Islet precursor cell (in vitro differentiated cells): ENCODE measurements at regions not wholly inside any gene's neighbourhood (a gene's known extent, or its start where the extent isn't known, plus 50 kb on each side); places are given as distances from the start of the nearest gene placed in this dataset.
"Not testable (repeated sequence)": the region's sequence is repeated elsewhere in the genome, so short reads cannot be mapped to it uniquely, and the experiment has no call there.

ENCODE experiments used
- DNase-seq: peaks from one replicate; pipeline ENCODE4 v3.0.0-alpha.2; 2018

DNA sequence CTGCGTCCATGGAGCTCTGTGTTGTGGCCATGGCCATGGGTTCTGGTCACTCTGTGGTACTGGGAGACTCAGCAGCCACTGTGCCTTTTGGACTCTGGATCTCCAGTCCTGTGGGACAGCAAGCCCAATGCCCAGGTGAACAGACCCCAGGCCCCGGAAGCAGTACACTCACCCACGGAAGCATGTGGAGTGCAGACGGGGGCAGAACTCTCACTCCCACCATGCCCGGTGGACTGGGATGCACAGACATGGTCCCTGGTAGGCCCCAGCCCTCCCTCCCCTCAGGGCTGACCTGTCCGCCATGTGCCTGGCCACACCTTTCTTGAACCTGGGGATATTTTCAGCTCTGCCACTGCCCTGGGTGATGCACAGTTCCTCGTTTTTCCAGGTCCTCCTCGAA is 163.3 kb downstream of the URI1 start:
- no peak for DNase-seq

DNA sequence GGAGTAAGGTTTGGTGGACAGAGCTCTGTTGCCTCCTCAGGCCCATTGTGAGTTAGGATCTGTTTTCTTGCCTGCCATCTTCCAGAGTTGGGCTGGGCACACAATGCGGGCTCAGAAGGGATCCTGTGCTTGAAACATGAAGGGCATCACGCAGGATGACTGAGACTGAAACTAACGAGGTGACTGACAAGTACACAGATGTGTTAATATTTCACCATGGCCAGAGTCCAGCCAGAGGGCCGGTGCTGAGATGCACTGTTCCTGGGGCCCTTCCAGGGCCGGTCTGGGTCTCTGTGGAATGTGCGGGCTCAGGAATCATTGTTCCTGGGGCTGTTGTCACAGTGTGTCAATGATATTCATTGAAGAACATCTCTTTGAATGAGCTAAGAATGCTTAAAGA is 163.7 kb downstream of the URI1 start:
- no peak for DNase-seq

DNA sequence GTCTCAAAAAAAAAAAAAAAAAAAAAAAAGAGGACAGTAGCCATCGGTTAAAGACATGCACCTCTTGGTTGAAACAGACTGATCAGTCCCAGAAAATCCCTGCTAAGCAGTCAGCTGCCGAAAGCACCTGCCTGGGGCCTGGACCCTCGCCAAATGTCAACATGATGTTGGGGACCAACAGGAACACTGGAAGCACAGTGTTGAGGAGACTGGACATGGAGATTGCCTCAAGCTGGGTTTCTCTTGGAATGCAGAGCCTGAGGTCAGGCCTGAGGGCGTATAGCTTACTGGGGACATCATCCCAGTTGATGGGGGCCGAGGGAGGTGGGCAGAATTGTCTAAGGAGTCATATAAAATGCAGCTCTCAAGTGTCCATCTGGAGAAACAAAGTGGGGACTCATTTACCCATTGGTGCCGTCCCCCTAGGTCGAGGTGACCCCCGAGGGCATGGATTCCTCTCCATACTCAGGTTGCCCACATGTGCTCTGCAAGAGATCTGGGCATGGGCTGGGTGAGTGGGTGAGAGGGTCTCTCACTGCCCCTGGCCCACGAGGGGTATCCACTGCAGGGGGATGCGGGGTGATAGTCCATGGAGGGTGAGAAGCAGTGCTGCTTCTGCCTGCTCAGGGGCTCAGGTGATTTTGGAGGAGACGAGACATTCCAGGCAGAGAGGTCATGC is 164.5 kb downstream of the URI1 start:
- no peak for DNase-seq

DNA sequence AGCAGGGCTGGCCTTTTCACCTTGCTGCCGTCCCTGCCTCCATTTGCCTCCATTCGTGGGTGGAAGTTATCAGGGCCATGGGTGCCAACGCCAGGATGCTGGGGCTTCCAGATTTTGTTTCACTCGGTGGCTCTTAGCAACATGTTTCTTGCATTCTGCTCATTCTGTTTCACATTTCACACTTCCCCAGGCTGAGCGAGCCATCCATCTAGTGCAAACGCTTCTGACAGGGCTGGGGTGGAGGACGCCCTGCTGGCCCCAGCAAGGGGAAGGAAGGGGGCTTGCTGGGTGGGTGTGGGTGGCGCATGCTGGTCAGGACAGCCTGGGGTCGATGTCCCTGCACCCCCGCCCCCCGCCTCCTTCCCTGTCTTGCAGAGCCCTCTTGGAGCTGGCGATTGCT is 165.2 kb downstream of the URI1 start:
- DNase-seq, result no peak

DNA sequence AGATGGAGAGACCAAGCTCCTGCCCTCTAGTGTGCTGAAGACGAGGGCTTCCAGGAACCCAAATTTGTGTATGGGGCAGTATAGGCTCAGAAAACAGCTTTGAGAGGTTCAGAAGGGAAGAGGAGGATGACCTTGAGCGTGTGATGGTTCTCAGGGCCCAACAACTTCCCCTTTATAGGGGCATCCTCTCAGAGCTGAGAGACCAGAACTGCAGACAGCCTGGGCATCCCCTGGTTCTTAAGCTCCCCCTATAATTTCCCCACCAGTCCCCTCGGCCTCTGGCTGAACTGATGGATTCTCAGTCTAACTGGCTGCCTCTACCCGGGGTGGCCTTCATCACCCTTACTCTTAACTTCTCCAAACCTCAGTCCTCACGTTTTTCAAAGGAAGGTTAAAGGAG is 167.5 kb downstream of the URI1 start:
- DNase-seq, result no peak

DNA sequence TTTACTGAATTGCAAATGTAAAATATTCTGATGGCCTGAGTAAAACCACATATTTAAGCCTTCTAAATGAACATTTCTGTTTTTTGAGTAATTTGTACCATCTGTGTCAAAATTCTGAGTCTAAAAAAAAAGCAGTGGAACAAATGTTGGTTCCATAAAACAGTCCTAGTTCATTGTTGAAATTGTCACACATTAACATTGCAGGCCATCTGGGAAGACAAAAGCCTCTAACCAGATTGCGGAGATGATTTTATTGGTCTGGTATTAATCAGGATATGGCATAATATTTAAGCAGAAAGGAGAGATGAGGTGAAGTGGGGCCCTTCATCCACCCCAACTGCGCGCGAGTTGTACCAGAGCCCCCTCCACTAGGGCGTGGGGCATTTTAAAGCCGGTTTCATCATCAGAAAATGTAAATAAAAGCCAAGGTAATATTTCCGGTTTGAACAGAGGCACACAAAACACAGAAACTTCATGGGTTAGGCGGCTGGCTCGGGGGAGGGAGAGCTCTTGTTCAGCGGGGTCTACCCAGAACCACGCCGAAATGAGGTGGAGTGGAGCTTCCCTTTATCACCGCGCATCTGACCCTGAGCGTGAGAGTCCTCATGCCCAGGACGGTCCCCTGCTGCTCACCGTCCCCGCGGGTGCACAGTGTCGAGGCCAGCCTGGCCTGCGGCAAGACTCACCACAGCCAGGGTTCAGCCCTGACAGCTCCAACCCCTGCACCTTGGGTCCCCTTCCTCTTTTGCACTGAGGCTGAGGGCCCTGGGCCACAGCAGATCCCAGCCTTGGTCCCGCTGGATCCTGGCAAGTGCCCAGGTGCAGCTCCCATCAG is 169.2 kb downstream of the URI1 start:
- DNase-seq, result no peak

DNA sequence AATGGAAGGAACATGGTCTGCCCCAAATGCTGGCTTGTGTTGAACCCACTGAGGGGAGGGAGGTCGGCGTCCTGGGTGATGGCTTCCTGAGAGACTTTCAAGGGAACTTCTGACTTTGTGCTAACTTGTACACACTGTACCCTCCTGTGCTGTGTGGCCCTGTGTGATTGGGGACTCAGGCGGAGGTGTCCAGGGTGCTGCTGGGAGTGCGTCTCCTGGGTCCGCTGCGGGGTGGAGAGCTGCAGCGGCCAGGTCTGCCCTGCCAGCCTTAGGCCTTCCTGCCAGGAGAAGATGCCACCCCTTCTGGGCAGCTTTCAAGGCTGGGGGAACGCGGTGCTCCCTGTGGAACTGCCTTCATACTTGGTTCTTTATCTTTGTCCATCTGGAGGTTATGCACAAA is 170.1 kb downstream of the URI1 start:
- no peak for DNase-seq

DNA sequence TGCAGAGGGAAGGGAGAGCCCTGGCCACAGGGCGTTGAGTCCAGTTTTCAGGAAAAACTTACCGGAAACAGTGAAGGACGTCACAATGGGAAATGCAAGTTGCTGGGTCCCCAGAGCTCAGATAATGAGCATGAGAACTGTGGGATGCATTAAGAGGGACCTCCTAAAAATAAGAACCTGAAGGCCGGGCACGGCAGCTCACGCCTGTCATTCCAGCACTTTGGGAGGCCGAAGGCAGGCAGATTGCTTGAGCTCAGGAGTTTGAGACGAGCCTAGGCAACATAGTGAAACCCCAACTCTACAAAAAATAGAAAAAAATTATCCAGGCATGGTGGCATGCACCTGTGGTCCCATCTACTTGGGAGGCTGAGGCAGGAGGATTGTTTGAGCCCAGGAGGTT is 170.6 kb downstream of the URI1 start:
- no peak for DNase-seq

DNA sequence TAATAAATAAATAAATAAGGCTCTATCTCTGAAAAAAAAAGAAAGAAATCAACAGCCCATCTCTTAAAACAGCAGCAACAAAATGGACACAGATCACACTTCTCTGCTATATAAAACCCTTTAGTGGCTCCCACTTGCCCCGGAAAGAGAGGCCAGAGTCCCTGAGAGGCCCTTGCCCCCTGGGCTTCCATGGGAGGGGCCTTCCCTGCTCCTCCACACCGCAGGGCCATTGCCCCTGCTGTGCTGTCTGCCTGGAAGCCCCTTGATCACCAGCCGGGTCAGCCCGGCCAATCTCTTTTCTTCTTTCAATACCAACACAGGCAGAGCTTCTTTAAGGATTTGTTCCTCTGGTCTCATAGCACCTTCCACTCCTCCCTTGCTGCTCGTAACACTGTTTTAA is 171.1 kb downstream of the URI1 start:
- no peak for DNase-seq

DNA sequence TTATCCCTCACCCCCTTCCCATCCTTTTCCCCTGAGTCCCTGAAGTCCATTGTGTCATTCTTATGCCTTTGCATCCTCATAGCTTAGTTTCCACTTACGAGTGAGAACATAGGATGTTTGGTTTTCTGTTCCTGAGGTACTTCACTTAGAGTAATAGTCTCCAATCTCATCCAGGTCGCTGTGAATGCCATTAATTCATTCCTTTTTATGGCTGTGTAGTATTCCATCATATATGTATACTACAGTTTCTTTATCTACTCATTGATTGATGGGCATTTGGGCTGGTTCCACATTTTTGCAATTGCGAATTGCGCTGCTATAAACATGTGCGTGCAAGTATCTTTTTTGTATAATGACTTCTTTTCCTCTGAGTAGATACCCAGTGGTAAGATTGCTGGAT is 172.1 kb downstream of the URI1 start:
- not testable (repeated sequence) for DNase-seq

DNA sequence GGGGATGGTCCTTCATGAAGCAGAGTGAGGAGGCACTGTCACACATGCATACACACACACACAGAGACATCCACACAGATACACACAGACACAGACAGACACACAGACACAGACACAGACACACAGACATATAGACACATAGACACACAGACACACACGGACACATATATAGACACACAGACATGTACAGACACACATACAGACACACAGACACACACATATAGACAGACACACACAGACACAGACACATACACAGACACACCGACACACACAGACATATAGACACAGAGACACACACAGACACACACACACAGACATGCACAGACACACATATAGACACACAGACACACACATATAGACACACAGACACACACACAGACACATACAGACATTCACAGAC is 173.9 kb downstream of the URI1 start:
- DNase-seq, result no peak

DNA sequence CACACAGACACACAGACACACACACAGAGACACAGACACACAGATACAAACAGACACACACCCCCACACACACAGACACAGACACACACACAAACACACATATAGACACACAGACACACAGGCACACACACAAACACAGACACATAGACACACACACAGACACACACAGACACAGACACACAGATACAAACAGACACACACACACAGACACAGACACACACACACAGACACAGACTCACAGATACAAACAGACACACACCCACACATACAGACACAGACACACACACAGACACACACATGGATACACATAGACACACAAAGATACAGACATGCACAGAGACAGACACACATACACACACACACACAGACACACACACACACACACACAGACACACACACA is 174.5 kb downstream of the URI1 start:
- no peak for DNase-seq

DNA sequence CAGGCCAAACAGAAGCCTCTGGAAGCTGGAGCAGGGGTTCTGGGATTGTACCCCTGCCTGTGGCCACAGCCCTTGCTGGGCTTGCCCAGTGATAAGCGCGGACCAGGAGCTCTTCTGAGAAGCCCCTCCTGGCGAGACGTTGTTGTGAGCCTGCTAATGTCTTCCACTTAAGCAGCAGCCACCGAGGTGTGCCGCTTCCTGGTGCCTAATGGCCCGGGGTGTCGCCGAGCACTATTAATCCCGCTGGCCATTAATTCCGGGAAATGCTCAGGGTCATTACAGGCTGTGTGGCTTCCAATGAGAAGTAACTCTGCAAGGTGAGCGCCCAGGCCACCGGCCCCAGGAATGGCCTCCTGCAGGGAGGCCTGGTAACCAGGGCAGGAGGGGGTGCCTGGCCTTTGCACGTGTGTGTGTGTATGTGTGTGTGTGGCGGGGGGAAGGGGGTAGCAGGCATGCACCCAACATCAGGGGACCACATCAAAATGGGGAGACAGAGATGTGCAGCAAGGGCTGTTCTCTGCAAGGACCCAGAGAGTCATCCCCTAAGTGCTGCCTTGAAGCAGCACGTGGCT is 175.0 kb downstream of the URI1 start:
- no peak for DNase-seq

DNA sequence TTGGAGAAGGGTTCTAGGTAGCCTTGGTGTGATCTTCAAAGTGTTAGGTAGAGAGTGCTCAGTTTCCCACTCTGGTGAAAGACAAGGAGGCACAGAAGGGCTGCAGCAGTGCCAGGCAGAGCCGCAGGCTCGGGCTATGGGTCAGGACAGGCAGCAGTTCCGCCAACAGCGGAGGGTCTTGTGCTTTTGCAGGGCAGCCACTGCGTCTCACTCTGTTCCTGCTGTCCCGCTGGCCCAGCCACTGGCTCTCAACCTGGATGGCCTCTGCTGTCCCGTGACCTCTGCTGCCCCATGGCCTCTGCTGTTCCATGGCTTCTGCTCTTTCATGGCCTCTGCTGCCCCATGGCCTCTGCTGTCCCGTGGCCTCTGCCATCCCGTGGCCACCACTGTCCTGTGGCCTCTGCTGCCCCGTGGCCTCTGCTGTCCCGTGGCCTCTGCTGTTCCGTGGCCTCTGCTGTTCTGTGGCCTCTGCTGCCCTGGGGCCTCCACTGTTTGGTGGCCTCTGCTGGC is 175.7 kb downstream of the URI1 start:
- DNase-seq, result no peak

DNA sequence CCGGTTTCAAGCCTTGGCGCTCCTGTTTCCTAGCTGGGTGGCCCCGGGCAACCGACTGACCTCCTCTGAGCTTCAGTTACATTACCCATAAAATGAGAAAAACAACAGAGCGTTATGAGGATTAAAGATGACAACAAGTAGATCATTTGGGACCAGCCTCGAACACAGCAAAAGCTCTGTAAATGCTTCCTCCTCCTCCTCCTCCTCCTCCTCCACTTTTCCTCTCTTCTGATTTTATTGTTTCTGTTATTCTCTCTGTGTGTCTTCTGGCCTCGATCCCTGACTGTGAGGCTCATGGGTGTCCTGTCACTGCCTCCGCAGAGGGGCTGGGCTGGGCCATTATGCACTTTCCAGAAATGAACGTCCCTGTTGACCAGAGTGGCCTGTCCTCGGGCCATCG is 176.2 kb downstream of the URI1 start:
- DNase-seq, result no peak

DNA sequence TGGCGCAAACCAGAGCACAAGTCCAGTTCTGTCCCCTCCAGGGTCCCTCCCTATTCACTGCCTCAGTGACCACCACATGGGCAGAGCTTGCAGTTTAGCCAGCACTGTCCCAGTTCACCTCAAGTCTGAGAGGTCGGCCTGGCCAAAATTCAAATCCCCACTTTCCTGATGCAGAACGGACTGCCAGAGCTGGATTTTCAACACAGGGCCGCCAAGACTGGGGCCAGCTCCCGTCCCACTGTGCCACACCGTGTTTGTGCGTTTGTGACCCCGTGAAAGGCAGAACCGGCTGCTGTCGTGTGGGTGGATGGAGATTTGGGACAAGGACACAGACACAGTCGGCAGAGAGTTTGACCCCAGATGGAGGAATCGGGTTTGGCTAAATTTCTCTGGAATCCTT is 176.7 kb downstream of the URI1 start:
- DNase-seq, result no peak

DNA sequence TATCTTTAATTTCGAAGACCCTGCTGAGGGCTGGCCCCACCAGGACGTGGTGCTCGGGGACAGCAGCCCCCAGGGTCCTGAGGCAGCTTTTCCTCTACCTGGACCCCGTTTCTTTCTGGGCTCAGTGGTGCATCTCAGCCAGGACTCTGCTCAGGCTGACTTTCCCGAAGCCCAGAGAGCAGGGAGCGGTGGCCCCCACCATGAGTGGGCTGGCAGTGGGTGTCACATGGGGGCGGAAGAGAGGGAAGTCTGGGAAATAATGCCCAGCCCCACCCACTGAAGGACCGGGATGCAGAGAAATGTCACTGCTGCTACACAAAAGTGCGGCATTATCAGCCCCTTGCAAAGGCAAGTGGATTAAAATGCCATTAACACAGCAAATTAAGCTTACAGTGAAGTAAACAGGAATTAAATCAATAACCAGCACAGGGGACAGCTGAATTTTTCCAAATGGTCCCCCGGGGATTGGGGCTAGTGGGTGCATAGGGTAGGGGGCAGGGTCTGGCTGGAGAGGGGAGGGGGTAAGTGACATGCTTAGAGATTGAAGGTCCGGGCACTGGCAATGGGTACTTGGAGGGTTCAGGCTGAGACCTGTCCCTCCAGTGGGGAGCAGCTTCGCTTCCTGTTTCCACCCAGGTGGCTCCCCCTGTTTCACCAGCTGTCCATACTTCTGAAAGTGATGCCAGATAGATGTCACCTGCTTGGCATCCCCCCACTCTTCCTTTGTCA is 177.3 kb downstream of the URI1 start:
- DNase-seq, result no peak

DNA sequence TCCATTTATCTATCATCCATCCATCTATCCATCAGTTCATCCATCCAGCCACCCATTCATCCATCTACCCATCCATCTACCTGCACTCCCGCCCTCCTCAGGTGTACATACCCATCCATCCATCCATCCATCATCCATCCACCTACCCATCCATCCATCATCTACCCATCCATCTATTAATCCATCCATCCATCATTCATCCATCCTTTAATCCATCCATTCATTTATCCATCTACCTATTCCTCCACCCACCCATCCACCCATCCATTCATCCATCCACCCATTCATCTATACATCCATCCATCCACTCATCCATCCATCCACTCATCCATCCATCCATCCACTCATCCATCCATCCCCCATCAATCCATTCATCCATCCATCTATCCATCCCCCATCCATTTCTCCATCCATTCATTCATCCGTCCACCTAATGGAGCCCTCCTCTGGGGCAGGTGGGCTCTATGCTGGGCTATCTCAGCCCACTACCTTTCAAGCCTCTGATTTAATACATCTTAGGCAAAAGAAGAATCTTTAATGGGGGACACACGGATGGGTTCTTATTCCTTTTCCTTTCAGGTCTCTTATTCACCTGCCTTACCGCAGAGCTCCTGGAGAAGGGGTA is 178.9 kb downstream of the URI1 start:
- DNase-seq, result no peak

DNA sequence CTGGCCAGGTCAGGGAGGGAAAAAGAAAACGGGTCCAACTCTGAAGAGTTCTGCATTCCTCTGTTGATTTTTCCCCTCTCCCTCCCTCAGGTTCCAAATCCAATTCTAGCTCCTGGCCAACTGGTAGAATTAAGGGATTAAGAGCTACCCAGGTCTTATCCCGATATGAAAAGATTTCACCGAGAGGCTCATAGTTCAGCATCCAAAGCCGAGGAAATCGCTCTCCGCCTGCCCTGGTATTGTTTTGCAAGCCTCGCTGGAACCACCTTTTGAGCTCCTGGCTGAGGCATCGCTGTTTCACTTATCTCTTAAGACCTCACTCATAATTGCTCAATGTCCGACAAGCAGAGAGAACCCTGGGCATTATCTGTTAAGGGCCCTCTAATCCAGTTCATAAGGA is 180.4 kb downstream of the URI1 start:
- DNase-seq, result no peak

DNA sequence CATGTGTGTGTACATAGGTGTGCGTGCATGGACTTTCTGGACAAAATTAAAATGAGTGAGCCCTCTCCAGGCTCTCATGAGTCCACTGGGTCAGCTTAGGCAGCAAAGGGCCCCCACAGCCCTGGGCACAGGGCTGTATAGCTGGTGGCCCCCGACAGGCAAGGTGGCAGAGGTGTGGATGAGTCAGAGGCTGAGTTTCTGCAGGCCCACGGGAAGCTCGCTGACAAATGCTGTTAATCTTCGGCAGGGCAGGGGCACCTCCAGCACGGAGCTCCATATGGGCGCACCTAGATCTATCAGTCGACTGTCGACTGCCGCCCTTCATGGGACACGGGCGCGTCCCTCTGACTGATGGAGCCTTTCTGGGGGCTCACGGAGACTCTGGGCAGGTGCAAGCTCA is 181.1 kb downstream of the URI1 start:
- DNase-seq, result no peak

DNA sequence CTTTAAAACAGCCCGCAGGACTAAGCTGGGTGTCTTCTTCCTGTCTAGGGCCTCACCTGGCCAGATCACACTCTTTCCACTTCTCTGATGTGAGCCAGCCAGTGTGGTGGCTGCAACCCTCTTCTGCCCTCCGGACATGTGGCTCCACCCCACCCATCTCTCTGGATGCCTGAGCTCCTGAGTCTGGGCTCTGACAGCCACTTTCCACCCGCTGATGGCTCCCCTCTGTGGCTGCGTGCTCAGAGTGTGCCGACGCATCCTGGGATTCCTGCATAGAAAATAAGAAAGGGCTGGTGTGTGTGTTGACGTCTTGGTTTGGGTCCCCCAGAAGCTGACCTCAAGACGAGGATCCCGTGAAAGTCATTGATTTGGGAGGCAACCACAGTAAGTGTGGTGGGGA is 181.6 kb downstream of the URI1 start:
- no peak for DNase-seq

DNA sequence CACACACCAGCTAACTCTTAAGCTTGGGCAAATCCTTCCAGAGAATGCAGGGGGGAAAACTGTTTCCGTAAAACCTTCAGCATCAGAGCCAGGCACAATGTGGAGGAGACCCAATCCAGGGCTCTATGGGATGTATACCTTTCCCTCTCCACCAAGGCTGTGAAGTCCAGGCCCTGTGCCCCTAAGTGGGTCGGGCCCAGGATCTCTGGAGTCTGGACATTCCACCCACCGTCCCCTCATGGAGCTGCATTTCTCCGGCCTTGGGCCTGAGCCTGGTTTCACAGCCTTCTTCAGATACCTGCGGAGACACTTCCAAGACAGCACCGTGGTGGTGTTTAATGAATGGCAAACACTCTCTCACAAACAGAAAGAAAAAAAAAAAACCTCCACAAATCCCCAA is 186.2 kb downstream of the URI1 start:
- no peak for DNase-seq
